GM12873 (cell line): ENCODE measurements at regions not wholly inside any gene's neighbourhood (a gene's known extent, or its start where the extent isn't known, plus 50 kb on each side); places are given as distances from the start of the nearest gene placed in this dataset.

ENCODE experiments used
- CTCF ChIP-seq: IDR thresholded peaks from 2 replicates; pipeline ENCODE4 v1.5.1; 2012; ENCODE audit warnings: low read depth, mild to moderate bottlenecking, moderate library complexity, low read length, control low read depth; ENCODE audit not compliant: insufficient read depth; ENCODE audit errors: missing control alignments

- no peak for TF ChIP-seq CTCF
These were observed 703.5 kb upstream of the PABPC4L start for GRCh38 chr4:134905061-134905460.

- TF ChIP-seq CTCF, result no peak
These were observed 686.6 kb upstream of the PABPC4L start for GRCh38 chr4:134888156-134888555.

GRCh38 chr4:134885436-134885835 is 683.8 kb upstream of the PABPC4L start:
- no peak for TF ChIP-seq CTCF

GRCh38 chr4:134883831-134884449 is 682.4 kb upstream of the PABPC4L start:
- TF ChIP-seq CTCF, result no peak

GRCh38 chr4:134879019-134879418 is 677.4 kb upstream of the PABPC4L start:
- TF ChIP-seq CTCF, result no peak

- TF ChIP-seq CTCF, result no peak
These were observed 665.4 kb upstream of the PABPC4L start for GRCh38 chr4:134867027-134867426.

GRCh38 chr4:134865675-134866074 is 664.1 kb upstream of the PABPC4L start:
- TF ChIP-seq CTCF, result no peak
